Mucosa of descending colon (tissue), 3 donors: ENCODE measurements at regions not wholly inside any gene's neighbourhood (a gene's known extent, or its start where the extent isn't known, plus 50 kb on each side); places are given as distances from the start of the nearest gene placed in this dataset.
A peak's percentile ranks its signal among the peaks of the same experiment; 100 is the strongest.

Source experiments
- ATAC-seq: fragments of 200-7000 bp; cut with Tn5 transposase; one replicate; pipeline ENCODE4 v1.9.1; 2020; ENCODE audit warnings: mild to moderate bottlenecking, moderate library complexity
- DNase-seq, 3 donors: peaks; one replicate each; pipeline ENCODE4 v3.0.0-alpha.2; 2020
- H3K36me3 ChIP-seq: fragments of 200-600 bp; one replicate; pipeline ENCODE4 v1.8.0; 2021; ENCODE audit warnings: low read depth, mild to moderate bottlenecking
- H3K4me1 ChIP-seq: fragments of 200-600 bp; one replicate; pipeline ENCODE4 v1.8.0; 2021; ENCODE audit warnings: low read depth, mild to moderate bottlenecking
- H3K4me3 ChIP-seq: fragments of 200-600 bp; one replicate; pipeline ENCODE4 v1.8.0; 2021; ENCODE audit warnings: mild to moderate bottlenecking
- H3K9me3 ChIP-seq: fragments of 200-600 bp; one replicate; pipeline ENCODE4 v1.8.0; 2021; ENCODE audit warnings: mild to moderate bottlenecking
- CTCF ChIP-seq: fragments of 200-600 bp; IDR thresholded peaks from one replicate; pipeline ENCODE4 v1.8.0; 2022; ENCODE audit warnings: antibody characterized with exemption, mild to moderate bottlenecking
- intact Hi-C, 2 donors: fragments of 100-400 bp; cut with DNase I in 1 of 2; cut with micrococcal nuclease in 1 of 2; formaldehyde crosslinking; loops; one replicate each; pipeline versions ENCODE4 v1.11.0 to v1.11.1; 2022; cut with DNase I, micrococcal nuclease
- donor health status: DM: no; HTN: no; CAD: no; lungs with moderate emphysema.
- donor health status: DM: no; HTN: no; CAD: no.
- donor health status: DM: no; HTN: yes; CAD: no.

- Histone ChIP-seq H3K4me1 (peaks cover 27% of the 10 kb centered on the region), H3K36me3 (no peaks in the 10 kb centered on the region), H3K9me3 (no peaks in the 10 kb centered on the region), H3K4me3 (no peak overlapping the region)
- TF ChIP-seq CTCF: no peak
- ATAC-seq (no peak), DNase-seq (no peak)
- intact Hi-C loops: no loop called here
These were observed 225.2 kb upstream of the TPRG1 start for GRCh38 chr3:188946351-188947240.

- H3K4me1 ChIP-seq: peaks cover 27% of the 10 kb centered on the region
- TF ChIP-seq CTCF: peak; percentile 19
- no peaks in the 10 kb centered on the region for H3K36me3 ChIP-seq
- intact Hi-C loops: no loop called here
- H3K9me3 ChIP-seq: no peaks in the 10 kb centered on the region
- DNase-seq: peak; percentile 87 to 89 (median 88)
- ATAC-seq: peak; percentile 89
- no peak overlapping the region for H3K4me3 ChIP-seq
These were observed 224.1 kb upstream of the TPRG1 start for GRCh38 chr3:188947401-188948280.

- DNase-seq (no peak), ATAC-seq (peak; percentile 28)
- no peak for TF ChIP-seq CTCF
- H3K4me1 ChIP-seq: peaks cover 27% of the 10 kb centered on the region
- no peaks in the 10 kb centered on the region for H3K9me3 ChIP-seq
- no peaks in the 10 kb centered on the region for H3K36me3 ChIP-seq
- no peak overlapping the region for H3K4me3 ChIP-seq
- intact Hi-C loops: no loop called here
These were observed 223.3 kb upstream of the TPRG1 start for GRCh38 chr3:188948281-188948996.

- H3K36me3 ChIP-seq: no peaks in the 10 kb centered on the region
- H3K9me3 ChIP-seq: no peaks in the 10 kb centered on the region
- H3K4me3 ChIP-seq: no peak overlapping the region
- no peak for ATAC-seq
- intact Hi-C loops: no loop called here
- no peak for TF ChIP-seq CTCF
- no peak for DNase-seq
- H3K4me1 ChIP-seq: peaks cover 27% of the 10 kb centered on the region
These were observed 222.8 kb upstream of the TPRG1 start for GRCh38 chr3:188948997-188949389.

GRCh38 chr3:188949456-188949855 is 222.3 kb upstream of the TPRG1 start:
- Histone ChIP-seq H3K4me1 (peaks cover 27% of the 10 kb centered on the region), H3K4me3 (no peak overlapping the region), H3K9me3 (no peaks in the 10 kb centered on the region), H3K36me3 (no peaks in the 10 kb centered on the region)
- intact Hi-C loops: no loop called here
- no peak for TF ChIP-seq CTCF
- no peak for DNase-seq
- no peak for ATAC-seq
